ENCODE measurements at regions not wholly inside any gene's neighbourhood (a gene's known extent, or its start where the extent isn't known, plus 50 kb on each side); places are given as distances from the start of the nearest gene placed in this dataset.
"Not testable (repeated sequence)": the region's sequence is repeated elsewhere in the genome, so short reads cannot be mapped to it uniquely, and the experiment has no call there.

GRCh38 chr3:144663456-144664436 is 692.1 kb downstream of the DIPK2A start:
- no peak for DNase-seq (ENCODE audit: low read depth in 4 of 4, low spot score in 2 of 4)

GRCh38 chr3:144665567-144666053 is 694.0 kb downstream of the DIPK2A start:
- no peak for DNase-seq (ENCODE audit: low read depth in 4 of 4, low spot score in 2 of 4)

- no peak for DNase-seq (ENCODE audit: low read depth in 4 of 4, low spot score in 2 of 4)
These were observed 698.9 kb downstream of the DIPK2A start for GRCh38 chr3:144670571-144670970.

- no peak for DNase-seq (ENCODE audit: low read depth in 4 of 4, low spot score in 2 of 4)
These were observed 705.5 kb downstream of the DIPK2A start for GRCh38 chr3:144677103-144677502.

GRCh38 chr3:144683065-144683464 is 711.4 kb downstream of the DIPK2A start:
- no peak for DNase-seq (ENCODE audit: low read depth in 4 of 4, low spot score in 2 of 4)

- DNase-seq (ENCODE audit: low read depth in 4 of 4, low spot score in 2 of 4): no peak
These were observed 716.2 kb downstream of the DIPK2A start for GRCh38 chr3:144687862-144688261.

GRCh38 chr3:144692488-144692887 is 720.9 kb downstream of the DIPK2A start:
- DNase-seq (ENCODE audit: low read depth in 4 of 4, low spot score in 2 of 4): no peak

- DNase-seq (ENCODE audit: low read depth in 4 of 4, low spot score in 2 of 4): no peak
These were observed 736.8 kb downstream of the DIPK2A start for GRCh38 chr3:144708437-144708836.

- no peak for DNase-seq (ENCODE audit: low read depth in 4 of 4, low spot score in 2 of 4)
These were observed 765.7 kb downstream of the DIPK2A start for GRCh38 chr3:144737281-144737680.

GRCh38 chr3:144743225-144743668 is 771.6 kb downstream of the DIPK2A start:
- DNase-seq (ENCODE audit: low read depth in 4 of 4, low spot score in 2 of 4): no peak

GRCh38 chr3:144744473-144744872 is 772.9 kb downstream of the DIPK2A start:
- DNase-seq (ENCODE audit: low read depth in 4 of 4, low spot score in 2 of 4): no peak

- no peak for DNase-seq (ENCODE audit: low read depth in 4 of 4, low spot score in 2 of 4)
These were observed 775.0 kb downstream of the DIPK2A start for GRCh38 chr3:144746631-144747030.

- DNase-seq (ENCODE audit: low read depth in 4 of 4, low spot score in 2 of 4): not testable (repeated sequence)
These were observed 778.1 kb downstream of the DIPK2A start for GRCh38 chr3:144749536-144750253.

GRCh38 chr3:144754076-144754783 is 782.6 kb downstream of the DIPK2A start:
- DNase-seq (ENCODE audit: low read depth in 4 of 4, low spot score in 2 of 4): no peak

GRCh38 chr3:144756704-144757440 is 785.2 kb downstream of the DIPK2A start:
- DNase-seq (ENCODE audit: low read depth in 4 of 4, low spot score in 2 of 4): no peak

- DNase-seq (ENCODE audit: low read depth in 4 of 4, low spot score in 2 of 4): no peak
These were observed 789.2 kb downstream of the DIPK2A start for GRCh38 chr3:144760831-144761230.

- DNase-seq (ENCODE audit: low read depth in 4 of 4, low spot score in 2 of 4): no peak
These were observed 790.5 kb downstream of the DIPK2A start for GRCh38 chr3:144762091-144762490.

- no peak for DNase-seq (ENCODE audit: low read depth in 4 of 4, low spot score in 2 of 4)
These were observed 792.3 kb downstream of the DIPK2A start for GRCh38 chr3:144763878-144764454.

- no peak for DNase-seq (ENCODE audit: low read depth in 4 of 4, low spot score in 2 of 4)
These were observed 798.7 kb downstream of the DIPK2A start for GRCh38 chr3:144770281-144770680.

- DNase-seq (ENCODE audit: low read depth in 4 of 4, low spot score in 2 of 4): peak in 1 of 4 donors; percentile 28
These were observed 799.3 kb downstream of the DIPK2A start for GRCh38 chr3:144770915-144771351.
